GM19238 (cell line): ENCODE measurements at regions not wholly inside any gene's neighbourhood (a gene's known extent, or its start where the extent isn't known, plus 50 kb on each side); places are given as distances from the start of the nearest gene placed in this dataset.
"Not testable (repeated sequence)": the region's sequence is repeated elsewhere in the genome, so short reads cannot be mapped to it uniquely, and the experiment has no call there.

ENCODE experiments used
- DNase-seq: peaks from one replicate; pipeline ENCODE4 v3.0.0; 2011; ENCODE audit warnings: low spot score; ENCODE audit not compliant: insufficient read length

DNA sequence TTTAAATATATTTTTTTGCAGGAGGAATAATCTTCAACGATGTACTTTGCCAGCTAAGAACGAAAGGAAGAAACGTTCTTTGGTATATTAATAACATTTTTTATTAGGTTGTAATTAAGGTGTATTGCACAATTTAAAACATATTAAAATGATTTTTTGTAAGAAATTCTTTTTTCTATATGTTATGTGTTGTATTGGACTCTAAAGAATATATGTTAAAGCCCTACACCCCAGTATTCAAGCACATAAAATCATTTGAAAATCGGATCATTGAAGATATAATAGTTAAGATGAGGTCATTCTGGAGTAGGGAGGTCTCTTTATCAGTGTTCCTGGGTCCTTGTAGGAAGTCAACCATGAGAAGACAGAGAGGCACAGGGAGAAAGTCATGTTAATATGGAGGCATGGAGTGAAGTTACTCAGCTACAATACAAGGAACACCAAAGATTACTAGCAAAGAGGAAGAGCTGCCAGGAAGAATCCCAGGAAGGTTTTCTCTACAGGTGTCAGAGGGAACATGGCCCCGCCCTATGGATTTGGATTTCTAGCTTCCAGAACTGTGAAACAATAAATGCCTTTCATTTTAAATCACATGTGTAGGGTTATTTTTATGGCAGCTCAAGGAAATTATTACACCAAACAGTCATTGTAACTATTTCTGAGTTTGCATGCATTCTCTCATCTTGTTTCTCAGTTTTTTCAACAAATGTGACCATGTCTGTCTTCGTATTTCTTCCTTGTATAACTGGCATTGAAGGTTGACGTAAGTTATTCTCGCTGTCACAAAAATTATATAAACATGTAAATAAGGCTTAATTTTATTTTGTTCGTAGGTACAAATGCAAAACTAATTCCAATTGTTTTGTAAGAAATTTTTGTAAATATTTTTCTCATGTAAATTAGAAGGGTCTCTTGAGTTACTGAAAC is 75.4 kb upstream of the VPREB1 start:
- no peak for DNase-seq

DNA sequence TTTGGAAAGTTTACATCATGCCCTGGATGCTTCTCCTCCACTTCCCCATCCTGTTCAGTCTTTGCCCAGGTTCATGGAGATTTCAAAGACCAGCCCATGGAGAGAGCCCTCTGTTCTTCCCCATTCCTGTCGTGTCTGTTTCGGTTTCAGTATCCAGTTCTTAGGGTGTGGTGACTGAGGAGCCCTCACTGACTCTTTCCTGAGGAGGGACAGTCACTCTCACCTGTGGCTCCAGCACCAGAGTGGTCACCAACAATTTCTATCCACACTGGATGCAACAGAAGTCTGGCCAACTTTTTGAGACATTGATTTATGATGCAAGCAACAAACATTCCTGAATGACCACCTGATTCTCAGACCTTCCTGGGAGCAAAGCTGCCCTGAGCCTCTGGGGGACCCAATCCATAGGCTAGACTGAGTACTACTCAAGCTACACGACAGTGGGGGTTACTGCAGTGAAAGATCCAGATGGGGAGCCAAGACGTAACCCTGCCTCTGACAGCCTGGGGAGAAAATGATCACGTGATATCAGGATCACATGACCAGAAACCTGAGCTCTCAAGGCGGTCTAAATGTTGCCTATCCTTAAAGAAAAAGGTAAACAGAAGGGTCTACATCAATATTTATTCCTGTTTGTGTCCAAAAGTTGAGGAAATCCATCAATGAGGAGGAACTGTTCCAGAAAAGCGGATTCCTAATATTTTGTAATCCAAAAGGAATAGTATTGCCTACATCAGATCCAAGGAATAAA is 76.2 kb upstream of the VPREB1 start:
- DNase-seq = peak; percentile 24

DNA sequence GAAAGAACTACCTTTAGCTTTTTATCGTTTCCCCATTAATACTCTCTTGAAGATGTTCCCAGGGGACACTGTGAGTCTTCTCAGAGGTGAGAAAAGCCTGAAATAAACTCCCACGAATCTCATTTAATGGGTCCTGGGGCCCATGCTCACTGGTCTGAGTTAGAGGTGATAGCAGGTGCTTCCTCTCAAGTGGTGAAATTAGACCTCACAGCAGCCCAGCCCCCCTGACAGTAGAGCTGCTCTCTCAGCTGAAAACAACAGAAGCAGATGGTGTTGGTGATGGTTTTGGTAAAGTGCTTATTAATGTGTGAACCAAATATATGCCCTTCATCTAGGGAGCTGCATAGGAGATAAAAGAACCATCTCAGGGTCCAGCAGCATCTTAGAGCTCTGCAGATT is 76.8 kb upstream of the VPREB1 start:
- peak; percentile 38 for DNase-seq

DNA sequence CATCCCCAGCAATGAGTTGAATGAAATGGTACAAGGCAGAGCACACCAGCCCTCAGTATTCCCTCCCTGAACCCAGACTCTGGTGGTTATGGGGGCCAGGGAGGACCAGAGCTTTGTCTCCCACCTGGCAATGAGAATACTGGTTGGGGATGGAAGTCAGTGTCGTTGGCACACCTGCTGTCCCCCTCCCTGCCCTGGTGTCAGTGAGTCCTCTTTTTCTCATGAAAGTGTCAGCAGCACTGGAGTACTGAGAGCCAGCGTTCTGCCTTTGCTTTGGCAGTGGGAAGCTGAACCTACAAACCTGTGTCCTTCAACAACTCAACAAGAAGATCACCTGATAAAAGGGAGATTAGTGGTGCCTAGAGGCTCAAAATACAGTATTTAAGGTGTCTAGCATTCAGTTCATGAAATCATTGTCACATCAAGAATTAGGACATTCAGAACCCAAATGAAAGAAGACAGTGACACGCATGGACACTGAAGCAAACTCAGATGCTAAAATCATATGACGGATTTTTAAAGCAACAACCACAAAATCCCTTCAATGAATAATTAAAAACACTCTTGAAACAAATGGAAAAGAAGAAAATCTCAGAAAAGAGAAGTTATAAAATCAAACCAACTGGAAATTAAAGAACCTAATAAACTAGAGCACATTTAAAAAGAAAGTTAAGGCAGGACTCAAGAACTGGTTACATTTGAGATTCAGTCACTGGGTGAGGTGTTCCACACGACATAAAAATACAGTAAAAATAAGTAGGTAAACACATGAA is 77.5 kb upstream of the VPREB1 start:
- DNase-seq = no peak

DNA sequence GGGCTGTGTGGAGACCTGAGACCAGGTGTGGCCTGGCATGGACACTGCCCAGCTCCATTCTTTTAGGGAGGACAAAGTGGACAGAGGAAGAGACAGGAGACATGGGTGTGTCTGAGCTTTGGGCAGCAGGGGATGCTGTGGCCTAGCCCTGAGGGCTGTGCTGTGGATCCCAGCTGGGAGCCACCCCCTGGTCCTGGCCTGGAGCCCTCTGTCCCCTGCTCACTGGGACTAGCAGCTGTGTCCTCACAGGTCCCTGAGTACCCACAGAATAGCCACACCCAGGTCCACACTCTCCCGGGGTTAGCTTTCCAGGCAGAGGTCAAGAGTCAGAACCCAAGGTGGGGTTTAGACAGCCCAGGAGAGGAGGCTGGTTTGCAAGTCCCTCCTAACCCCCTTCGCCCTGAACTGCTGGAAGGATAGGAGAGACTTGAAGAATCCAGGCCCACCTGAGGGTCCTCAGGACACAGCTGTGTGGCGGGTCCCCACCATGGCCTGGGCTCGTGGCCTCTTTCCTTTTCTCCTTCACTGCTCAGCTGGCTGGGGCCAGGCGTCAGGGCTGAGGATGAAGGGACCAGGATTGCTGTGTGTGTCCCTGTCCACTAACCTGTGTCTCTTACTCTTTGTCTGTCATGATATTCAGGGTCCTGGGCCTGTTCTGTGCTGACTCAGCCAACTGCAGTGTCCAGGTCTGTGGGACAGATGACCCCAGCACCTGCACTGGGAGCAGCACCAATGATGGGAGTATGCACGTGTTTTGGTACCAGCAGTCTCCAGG is 78.5 kb upstream of the VPREB1 start:
- DNase-seq = no peak

DNA sequence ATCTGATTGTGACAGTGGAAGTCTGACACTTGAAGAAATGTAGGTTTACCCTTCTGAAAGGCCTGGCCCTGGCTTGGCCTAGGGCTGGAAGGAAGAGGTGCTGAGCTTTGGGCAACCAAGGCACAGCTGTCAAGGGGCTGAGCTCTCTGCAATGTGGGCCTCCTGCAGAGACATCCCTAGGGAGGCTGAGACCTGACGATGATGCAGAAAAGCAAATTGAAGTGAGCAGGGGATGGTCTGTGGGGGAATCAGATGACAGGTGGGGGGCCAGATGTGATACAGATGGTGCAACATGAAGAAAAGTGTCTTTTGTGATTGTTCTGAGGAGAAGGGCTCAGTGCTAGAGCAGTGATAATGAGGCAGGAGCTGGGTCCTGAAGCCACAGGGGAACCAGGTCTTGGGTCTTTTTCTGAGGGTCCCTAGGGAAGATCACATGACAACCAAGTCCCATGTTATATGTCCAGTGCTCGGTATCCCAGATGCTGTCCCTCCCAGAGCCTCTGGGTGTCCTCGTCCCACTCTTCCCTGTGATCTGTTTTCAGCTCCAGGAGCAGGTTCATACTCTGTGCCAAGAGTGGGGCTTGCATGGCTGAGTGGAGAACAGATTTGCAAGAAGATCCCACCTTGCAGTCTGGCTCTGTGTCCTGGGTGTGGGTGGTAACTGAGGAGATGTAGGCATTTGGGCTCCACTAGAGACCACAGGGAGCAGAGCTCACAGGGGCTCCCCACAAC is 79.9 kb upstream of the VPREB1 start:
- DNase-seq = no peak

DNA sequence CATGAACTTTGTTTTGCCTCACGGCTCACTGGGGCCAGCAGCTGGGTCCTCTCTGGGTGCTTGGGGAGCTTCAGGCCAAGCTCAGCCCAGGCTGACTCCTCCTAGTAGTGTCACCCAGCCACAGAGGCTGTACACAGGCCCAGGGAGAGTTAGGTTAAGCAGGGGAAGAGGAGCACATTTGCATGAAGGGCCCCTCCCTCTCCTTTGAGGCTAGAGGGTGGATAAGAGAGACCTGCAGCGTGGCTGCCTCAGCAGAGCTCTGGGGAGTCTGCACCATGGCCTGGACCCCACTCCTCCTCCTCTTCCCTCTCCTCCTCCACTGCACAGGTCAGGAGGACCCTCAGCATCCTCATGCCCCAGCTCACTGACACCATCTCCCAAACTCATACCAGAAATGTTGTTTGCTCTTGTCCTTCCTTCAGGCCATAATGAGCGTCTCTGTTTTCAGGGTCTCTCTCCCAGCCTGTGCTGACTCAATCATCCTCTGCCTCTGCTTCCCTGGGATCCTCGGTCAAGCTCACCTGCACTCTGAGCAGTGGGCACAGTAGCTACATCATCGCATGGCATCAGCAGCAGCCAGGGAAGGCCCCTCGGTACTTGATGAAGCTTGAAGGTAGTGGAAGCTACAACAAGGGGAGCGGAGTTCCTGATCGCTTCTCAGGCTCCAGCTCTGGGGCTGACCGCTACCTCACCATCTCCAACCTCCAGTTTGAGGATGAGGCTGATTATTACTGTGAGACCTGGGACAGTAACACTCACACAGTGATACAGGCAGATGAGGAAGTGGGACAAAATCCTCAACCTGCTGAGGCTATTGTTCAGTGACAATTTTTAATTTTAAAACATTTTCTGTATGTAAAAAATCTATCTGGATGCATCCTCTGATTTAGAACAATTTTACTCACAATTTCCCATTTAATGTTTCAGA is 82.4 kb upstream of the VPREB1 start:
- peak; percentile 63 for DNase-seq

DNA sequence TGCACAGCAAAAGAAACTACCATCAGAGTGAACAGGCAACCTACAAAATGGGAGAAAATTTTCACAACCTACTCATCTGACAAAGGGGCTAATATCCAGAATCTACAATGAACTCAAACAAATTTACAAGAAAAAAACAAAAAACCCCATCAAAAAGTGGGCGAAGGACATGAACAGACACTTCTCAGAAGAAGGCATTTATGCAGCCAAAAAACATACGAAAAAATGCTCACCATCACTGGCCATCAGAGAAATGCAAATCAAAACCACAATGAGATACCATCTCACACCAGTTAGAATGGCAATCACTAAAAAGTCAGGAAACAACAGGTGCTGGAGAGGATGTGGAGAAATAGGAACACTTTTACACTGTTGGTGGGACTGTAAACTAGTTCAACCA is 83.8 kb upstream of the VPREB1 start:
- DNase-seq = not testable (repeated sequence)

DNA sequence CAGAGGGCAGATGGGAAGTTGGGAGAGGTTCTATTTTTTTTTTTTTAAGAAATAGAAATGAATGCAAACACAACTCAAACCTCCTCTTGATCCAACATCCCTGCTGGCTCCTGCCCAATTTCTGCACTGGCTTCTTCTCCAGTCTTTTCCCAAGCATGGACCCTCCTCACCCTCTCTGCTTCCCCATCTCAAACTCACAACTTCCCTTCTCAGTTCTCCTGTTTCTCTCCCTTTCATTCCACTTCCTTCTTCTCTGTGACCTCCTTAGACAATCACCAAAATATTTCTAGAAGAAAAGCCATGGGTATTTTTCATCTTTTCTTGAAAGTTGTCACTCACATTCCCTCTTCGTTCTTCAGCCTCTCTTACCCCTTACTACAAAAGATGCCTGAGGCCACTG is 85.2 kb upstream of the VPREB1 start:
- no peak for DNase-seq

DNA sequence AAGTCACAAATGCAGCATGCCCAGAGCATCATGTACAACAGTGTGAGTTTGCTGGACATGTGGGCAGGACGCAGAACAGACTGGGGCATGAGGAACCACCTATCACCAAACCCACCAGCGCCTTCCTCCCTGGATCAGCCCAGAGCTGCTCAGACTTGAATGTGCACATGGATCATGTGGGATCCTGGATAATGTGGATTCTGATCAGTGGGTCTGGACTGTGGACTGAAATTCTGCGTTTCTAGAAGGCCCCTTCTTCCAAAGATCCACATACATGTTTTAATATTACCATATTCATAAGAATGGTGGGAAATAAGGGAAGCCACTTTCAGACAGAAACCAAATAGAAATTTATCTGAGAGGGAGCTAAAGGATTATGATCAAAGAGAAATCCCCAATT is 85.6 kb upstream of the VPREB1 start:
- no peak for DNase-seq

DNA sequence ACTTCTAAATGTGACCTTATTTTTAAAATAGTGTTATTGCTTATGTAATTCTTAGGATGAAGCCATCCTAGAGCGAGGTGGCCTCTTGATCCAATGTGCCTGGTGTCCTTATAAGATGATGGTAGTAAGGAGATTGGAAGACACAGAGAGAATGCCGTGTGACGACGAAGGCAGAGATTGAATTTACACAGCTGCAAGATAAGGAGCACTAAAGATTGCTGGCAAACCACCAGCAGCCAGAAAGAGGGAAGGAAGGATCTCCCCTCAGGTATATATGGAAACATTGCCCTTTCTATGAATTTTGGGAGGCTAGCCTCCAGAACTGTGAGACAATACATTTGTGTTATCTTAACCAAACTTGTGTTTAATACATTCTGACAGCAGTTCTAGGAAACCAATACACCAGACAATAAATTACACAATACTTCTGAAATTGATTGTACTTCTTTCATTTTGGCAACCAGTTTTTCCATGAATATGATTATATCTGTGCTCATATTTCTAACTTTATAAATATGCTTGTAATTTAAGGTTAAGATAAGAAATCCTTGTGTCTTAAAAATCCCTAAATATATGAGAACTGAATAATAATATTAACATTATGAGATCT is 86.3 kb upstream of the VPREB1 start:
- no peak for DNase-seq

DNA sequence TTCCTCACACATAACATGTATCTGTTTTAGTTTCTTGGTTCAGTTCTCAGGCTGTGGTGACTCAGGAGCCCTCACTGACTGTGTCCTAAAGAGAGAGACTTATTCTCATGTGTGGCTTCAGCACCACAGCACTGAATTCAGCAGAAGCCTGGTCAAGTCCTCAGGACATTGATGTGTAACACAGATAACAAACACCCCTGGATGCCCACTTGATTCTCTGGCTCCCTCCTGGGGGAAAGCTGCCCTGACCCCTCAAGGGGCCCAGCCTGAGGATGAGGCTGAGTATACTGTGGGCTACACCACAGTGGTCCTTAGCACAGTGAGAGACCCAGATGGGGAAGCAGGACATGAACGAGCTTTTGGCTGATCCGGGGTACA is 87.2 kb upstream of the VPREB1 start:
- DNase-seq = no peak

DNA sequence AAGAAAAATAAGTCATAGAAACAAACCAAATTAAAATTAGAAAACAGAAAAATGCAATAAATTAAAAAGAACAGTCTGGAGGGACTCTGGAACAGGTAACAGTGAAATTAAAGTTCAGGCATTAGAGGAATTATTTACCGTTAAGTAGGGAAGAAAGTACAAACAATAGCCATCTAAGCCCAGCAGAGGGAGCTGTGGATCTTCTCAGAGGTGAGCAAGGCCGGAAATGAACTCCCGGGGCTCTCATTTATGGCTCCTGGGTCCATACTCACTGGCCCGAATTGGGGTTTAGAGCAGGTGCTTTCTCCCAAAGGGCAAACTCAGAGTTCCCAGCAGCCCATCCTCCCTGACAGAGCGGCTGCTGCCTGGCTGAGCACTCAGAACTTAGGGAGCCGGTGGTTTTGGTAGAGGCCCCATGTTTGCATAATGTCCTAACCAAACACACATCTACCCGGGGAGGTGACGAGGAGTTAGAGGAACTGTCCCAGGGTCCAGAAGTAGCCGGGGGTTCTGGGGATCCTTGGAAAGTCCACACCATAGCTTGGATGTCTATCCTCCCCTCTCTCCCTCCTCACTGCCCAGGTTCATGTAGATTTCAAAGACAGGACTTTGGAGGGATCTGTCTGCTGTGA is 87.8 kb upstream of the VPREB1 start:
- DNase-seq = peak; percentile 72

DNA sequence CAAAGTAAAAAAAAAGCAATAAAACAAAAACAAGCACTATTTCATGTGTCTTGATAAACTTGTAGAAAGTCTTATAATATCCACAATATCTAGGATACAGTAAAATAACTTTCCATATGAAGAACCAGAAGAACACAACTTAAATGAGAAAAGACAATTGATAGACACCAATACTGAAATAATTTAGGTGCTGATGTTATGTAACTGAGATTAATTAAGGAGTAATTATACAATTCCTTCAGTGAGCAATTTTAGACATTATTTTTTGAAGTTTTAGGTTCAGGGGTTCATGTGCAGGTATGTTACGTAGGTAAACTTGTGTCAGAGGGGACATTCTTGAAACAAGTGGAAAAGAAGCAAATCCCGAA is 88.3 kb upstream of the VPREB1 start:
- no peak for DNase-seq

DNA sequence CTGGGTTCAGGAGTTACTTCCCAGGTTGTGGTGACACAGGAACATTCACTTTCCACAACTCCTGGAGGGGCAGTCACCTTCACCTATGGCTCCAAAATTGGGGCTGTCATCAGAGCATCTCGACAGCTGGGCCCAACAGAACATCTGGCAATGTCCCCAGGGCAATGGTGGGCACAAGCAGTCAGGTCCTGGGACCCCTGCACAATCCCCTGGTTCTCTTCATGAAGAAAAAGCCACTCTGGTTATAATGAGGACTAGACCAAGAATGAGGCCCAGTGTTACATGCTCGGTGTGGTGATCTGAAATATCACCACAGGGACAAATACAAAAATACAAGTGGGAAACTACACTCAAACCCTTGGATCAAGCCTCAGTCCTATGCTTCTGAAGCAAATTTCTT is 89.0 kb upstream of the VPREB1 start:
- no peak for DNase-seq

DNA sequence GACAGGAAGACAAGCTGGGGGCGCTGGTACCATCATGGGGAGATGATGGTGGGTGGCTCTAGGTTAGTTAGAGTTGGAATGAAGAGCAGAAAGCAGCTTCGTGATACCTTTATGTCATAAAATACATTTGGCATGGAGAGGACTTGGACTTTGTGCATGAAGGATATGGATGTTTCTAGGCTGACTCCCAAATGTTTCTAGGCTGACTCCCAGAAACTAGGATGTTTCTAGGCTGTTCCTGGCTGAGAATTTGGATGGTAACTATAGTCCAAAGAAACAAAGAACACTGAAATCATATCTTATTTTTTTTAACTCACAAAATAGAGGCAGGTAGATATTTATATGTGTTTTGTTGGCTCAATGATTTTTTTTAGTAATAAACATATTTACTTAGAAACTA is 89.4 kb upstream of the VPREB1 start:
- DNase-seq = no peak

DNA sequence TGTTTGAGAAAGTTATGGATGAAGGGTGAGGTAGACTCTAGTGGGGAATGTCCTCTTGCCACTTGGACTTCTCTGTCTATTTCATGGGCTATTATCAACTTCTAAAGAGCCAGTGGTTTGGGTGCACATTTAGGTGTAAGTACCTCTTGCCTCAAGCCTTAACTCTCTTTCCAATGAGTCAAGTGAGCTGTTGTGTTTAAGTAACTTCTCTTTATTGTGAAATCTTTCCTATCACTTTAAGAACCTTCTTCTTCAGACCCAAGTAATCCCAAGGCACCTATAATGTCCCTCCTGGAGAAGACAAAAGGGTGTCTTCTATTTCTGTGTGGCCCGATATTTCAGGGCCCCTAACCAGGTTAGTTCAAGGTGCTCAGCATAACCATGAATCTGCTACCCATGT is 90.5 kb upstream of the VPREB1 start:
- DNase-seq = no peak

DNA sequence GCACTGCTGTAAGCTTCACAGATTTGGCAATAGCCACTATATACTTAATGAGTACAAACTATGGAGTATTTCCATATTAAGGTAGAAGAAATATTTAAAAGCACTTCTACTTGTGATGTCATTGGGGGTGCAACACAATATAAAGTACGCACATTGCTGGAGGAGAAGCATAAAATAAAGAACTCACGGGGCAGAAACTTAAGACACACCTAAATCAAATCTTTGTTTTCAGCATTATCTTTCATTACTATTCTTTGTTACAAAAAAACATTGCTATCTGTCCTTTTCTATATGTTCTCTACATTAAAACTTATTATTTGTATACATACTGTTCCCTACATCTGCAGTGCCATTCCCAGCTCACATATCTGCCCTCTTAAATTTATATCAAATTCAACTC is 93.3 kb upstream of the VPREB1 start:
- DNase-seq = no peak

DNA sequence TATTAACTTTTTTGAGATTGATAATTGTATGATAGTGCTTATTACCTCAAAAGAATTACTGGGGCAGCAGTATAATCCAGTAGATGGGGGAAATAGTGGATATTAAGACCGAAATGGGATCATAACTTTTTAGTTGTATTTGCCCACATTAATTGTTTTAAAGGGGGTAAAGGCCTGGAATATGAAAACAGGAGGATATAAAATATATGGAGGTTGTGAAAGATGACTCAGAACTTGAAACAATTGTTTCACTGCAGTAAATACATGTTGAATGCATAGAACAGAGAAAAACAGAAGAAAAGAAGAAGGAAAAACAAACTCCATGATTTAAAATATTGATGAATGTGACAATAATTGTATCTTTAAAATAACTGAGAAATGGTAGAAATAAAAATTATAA is 94.1 kb upstream of the VPREB1 start:
- no peak for DNase-seq
